ENCODE measurements at regions not wholly inside any gene's neighbourhood (a gene's known extent, or its start where the extent isn't known, plus 50 kb on each side); places are given as distances from the start of the nearest gene placed in this dataset.

DNA sequence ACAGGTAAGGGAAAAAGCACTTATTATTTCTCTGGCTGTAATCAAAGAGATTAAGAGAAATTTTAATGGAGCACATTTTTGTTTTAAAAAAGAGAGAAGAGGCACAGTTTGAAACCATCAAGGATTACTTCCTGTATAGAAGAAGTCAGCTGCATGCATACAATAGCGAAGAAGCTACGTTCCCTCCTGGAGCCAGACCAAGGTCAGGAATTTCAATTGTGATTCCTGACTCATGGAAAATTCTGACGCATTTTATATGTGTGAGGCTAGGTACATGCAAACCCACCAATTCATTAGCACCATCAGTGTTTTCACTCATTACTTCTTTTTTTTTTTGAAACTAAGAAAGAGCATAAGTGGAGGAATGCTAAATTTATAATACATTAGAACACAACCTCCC lies 232.7 kb upstream of the SGK1 start:
- Histone ChIP-seq H3K4me1 (peaks cover 0 to 2% (median 0%) of the 10 kb centered on the region in 3 donors), H3K36me3 (no peaks in the 10 kb centered on the region), H3K27ac (no peak overlapping the region), H3K9me3 (no peaks in the 10 kb centered on the region), H3K4me3 (no peak overlapping the region), H3K27me3 (no peaks in the 10 kb centered on the region)
- 60 to 71% methylated on average over 3 of the region's 3 CpGs for WGBS, 2 donors
- intact Hi-C loops (cut with DNase I), result loop anchor here in 1 of 3 donors (5.0 kb wide), 1 partner anchor 93 kb away; no protein-coding TSS in a partner anchor
- DNase-seq, result no peak
- TF ChIP-seq, protein P1, sequence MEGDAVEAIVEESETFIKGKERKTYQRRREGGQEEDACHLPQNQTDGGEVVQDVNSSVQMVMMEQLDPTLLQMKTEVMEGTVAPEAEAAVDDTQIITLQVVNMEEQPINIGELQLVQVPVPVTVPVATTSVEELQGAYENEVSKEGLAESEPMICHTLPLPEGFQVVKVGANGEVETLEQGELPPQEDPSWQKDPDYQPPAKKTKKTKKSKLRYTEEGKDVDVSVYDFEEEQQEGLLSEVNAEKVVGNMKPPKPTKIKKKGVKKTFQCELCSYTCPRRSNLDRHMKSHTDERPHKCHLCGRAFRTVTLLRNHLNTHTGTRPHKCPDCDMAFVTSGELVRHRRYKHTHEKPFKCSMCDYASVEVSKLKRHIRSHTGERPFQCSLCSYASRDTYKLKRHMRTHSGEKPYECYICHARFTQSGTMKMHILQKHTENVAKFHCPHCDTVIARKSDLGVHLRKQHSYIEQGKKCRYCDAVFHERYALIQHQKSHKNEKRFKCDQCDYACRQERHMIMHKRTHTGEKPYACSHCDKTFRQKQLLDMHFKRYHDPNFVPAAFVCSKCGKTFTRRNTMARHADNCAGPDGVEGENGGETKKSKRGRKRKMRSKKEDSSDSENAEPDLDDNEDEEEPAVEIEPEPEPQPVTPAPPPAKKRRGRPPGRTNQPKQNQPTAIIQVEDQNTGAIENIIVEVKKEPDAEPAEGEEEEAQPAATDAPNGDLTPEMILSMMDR (IDR thresholded peaks at IDR 0.05), result no peak
- ATAC-seq, result no peak
- no peak for FAIRE-seq

- H3K27me3 ChIP-seq, result no peaks in the 10 kb centered on the region
- peaks cover 0 to 2% (median 0%) of the 10 kb centered on the region in 3 donors for H3K4me1 ChIP-seq
- H3K4me3 ChIP-seq, result no peak overlapping the region
- FAIRE-seq (no peak), ATAC-seq (no peak), DNase-seq (no peak)
- H3K36me3 ChIP-seq, result no peaks in the 10 kb centered on the region
- H3K27ac ChIP-seq, result no peak overlapping the region
- TF ChIP-seq, protein P1 (IDR thresholded peaks at IDR 0.05), result no peak
- intact Hi-C loops (cut with DNase I), result loop anchor here in 1 of 3 donors (5.0 kb wide), 1 partner anchor 93 kb away; no protein-coding TSS in a partner anchor
- H3K9me3 ChIP-seq, result no peaks in the 10 kb centered on the region
Observed at GRCh38 chr6:134549854-134550253, 231.9 kb upstream of the SGK1 start.

- Histone ChIP-seq H3K4me1 (peaks cover 0 to 2% (median 0%) of the 10 kb centered on the region in 3 donors), H3K27me3 (no peaks in the 10 kb centered on the region), H3K9me3 (no peaks in the 10 kb centered on the region), H3K4me3 (no peak overlapping the region), H3K27ac (no peak overlapping the region), H3K36me3 (no peaks in the 10 kb centered on the region)
- no peak for FAIRE-seq
- ATAC-seq, result no peak
- no peak for DNase-seq
- TF ChIP-seq, protein P1 (IDR thresholded peaks at IDR 0.05), result no peak
- WGBS, 2 donors, result 71 to 75% methylated on average over 8 of the region's 8 CpGs
- intact Hi-C loops (cut with DNase I), result no loop called here
Observed at GRCh38 chr6:134546962-134547645, 229.2 kb upstream of the SGK1 start.

DNA sequence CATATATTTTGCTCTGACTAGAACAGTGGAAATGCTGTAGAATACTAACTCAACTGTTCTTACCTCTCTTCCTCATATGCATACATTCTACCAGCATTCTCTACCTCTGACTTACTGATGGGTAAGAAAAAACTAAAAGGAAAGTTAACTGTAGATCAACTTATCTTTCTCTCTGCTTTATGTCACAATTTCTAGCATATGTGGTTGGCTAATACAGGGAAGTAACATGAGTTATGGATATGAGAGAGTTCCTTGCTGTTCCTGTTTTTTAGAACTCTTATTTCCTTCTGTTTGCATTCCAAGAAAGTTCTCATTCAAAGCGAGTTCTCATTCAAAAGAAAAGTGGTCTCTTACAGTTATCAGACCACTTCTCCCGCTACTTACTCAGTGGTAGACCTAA lies 226.8 kb upstream of the SGK1 start:
- intact Hi-C loops (cut with DNase I), result no loop called here
- peak in 1 of 4 donors; percentile 36 for ATAC-seq
- no peak for FAIRE-seq
- no peaks in the 10 kb centered on the region for H3K36me3 ChIP-seq
- DNase-seq, result no peak
- H3K27me3 ChIP-seq, result no peaks in the 10 kb centered on the region
- TF ChIP-seq, protein P1 (IDR thresholded peaks at IDR 0.05), result no peak
- 93% methylated on average over 2 of the region's 2 CpGs for WGBS, 2 donors
- no peaks in the 10 kb centered on the region for H3K4me1 ChIP-seq
- H3K9me3 ChIP-seq, result no peaks in the 10 kb centered on the region
- H3K27ac ChIP-seq, result no peak overlapping the region
- no peak overlapping the region for H3K4me3 ChIP-seq

DNA sequence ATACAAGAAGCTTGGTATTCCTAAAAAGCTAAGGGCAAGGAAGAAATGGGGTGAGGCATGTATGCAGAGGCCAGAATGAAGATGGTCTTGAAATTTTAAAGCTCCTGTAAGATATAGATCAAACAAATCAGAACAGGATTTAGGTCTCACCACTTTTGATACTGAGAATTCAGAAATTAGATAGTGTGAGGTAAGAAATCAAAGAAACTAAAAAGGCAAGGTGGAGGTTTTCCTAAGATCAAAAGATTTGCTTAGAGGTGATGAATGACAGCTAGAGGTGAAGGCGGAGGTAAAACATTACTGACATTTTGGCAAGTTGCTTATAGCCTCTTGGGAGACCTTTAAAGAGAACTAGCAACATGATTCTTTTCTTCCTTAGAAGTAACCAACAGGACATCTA lies 225.2 kb upstream of the SGK1 start:
- H3K36me3 ChIP-seq, result no peaks in the 10 kb centered on the region
- no peak overlapping the region for H3K27ac ChIP-seq
- intact Hi-C loops (cut with DNase I), result no loop called here
- FAIRE-seq, result no peak
- no peaks in the 10 kb centered on the region for H3K4me1 ChIP-seq
- DNase-seq, result no peak
- no peak for ATAC-seq
- H3K9me3 ChIP-seq, result no peaks in the 10 kb centered on the region
- 60 to 67% methylated on average over 1 of the region's 1 CpG for WGBS, 2 donors
- no peak overlapping the region for H3K4me3 ChIP-seq
- TF ChIP-seq, protein P1 (IDR thresholded peaks at IDR 0.05), result no peak
- no peaks in the 10 kb centered on the region for H3K27me3 ChIP-seq
